ENCODE measurements at regions not wholly inside any gene's neighbourhood (a gene's known extent, or its start where the extent isn't known, plus 50 kb on each side); places are given as distances from the start of the nearest gene placed in this dataset.

- Histone ChIP-seq H3K36me3 (ENCODE audit: insufficient read depth, low read length) (0 out of 2 replicates have a peak, but pooled peaks cover 5% of the 10 kb centered on the region), H2AFZ (ENCODE audit: low read length) (no peak overlapping the region), H3K4me2 (ENCODE audit: low read length) (no peak overlapping the region), H3K9me3 (ENCODE audit: low read length) (no peaks in the 10 kb centered on the region), H4K20me1 (ENCODE audit: insufficient read depth, low read length) (no peaks in the 10 kb centered on the region), H3K4me3 (ENCODE audit: low read depth, low read length, poor library complexity, severe bottlenecking) (no peak overlapping the region), H3K4me1 (ENCODE audit: insufficient read depth, low read length, poor library complexity, severe bottlenecking) (peaks cover 14% of the 10 kb centered on the region), H3K79me2 (ENCODE audit: insufficient read depth, low read depth, low read length) (no peaks in the 10 kb centered on the region), H3K27ac (ENCODE audit: low read depth, low read length, poor library complexity, severe bottlenecking) (no peak overlapping the region), H3K9me2 (ENCODE audit: insufficient read depth, low read length) (no peaks in the 10 kb centered on the region)
- no TSS peak for BruUV-seq (replicated peaks)
- intact Hi-C loops (cut with micrococcal nuclease; ENCODE audit: unreplicated experiment), result no loop called here
- CTCF ChIA-PET (ENCODE audit: unreplicated experiment), result no interaction called here
- POLR2A ChIA-PET, result interaction anchor here (0.6 to 1.0 kb wide), 3 partner anchors 36 to 54 kb away, joined by 3 to 5 read pairs (median 4); no protein-coding TSS in a partner anchor
- no peak for DNase-seq (ENCODE audit: low spot score)
- TF ChIP-seq CTCF (conservative IDR thresholded peaks at IDR 0.05; ENCODE audit: low read length) (no peak), EZH2phosphoT487 (IDR thresholded peaks at IDR 0.05; ENCODE audit: borderline replicate concordance, low read depth, low read length) (no peak)
These were observed 144.9 kb upstream of the DMRT1 start for GRCh38 chr9:696332-697323.

GRCh38 chr9:698276-698675 is 143.2 kb upstream of the DMRT1 start:
- Histone ChIP-seq H2AFZ (ENCODE audit: low read length) (no peak overlapping the region), H3K79me2 (ENCODE audit: insufficient read depth, low read depth, low read length) (no peaks in the 10 kb centered on the region), H3K4me1 (ENCODE audit: insufficient read depth, low read length, poor library complexity, severe bottlenecking) (peaks cover 7% of the 10 kb centered on the region), H3K27ac (ENCODE audit: low read depth, low read length, poor library complexity, severe bottlenecking) (no peak overlapping the region), H3K9me3 (ENCODE audit: low read length) (no peaks in the 10 kb centered on the region), H3K36me3 (ENCODE audit: insufficient read depth, low read length) (0 out of 2 replicates have a peak, but pooled peaks cover 5% of the 10 kb centered on the region), H3K4me2 (ENCODE audit: low read length) (no peak overlapping the region), H4K20me1 (ENCODE audit: insufficient read depth, low read length) (no peaks in the 10 kb centered on the region), H3K4me3 (ENCODE audit: low read depth, low read length, poor library complexity, severe bottlenecking) (no peak overlapping the region), H3K9me2 (ENCODE audit: insufficient read depth, low read length) (no peaks in the 10 kb centered on the region)
- BruUV-seq (replicated peaks), result no TSS peak
- CTCF ChIA-PET (ENCODE audit: unreplicated experiment), result no interaction called here
- no peak for DNase-seq (ENCODE audit: low spot score)
- TF ChIP-seq EZH2phosphoT487 (IDR thresholded peaks at IDR 0.05; ENCODE audit: borderline replicate concordance, low read depth, low read length), result no peak
- TF ChIP-seq CTCF (conservative IDR thresholded peaks at IDR 0.05; ENCODE audit: low read length), result no peak
- intact Hi-C loops (cut with micrococcal nuclease; ENCODE audit: unreplicated experiment), result no loop called here
- POLR2A ChIA-PET, result interaction anchor here (1.0 kb wide), 1 partner anchor 26 kb away, joined by 3 read pairs; no protein-coding TSS in a partner anchor

- no peaks in the 10 kb centered on the region for H3K79me2 ChIP-seq (ENCODE audit: insufficient read depth, low read depth, low read length)
These were observed 142.5 kb upstream of the DMRT1 start for GRCh38 chr9:698954-699353.

More at GRCh38 chr9:698954-699353, 142.5 kb upstream of the DMRT1 start:
- Histone ChIP-seq H3K4me3 (ENCODE audit: low read depth, low read length, poor library complexity, severe bottlenecking) (no peak overlapping the region), H2AFZ (ENCODE audit: low read length) (no peak overlapping the region), H3K4me2 (ENCODE audit: low read length) (no peak overlapping the region), H3K36me3 (ENCODE audit: insufficient read depth, low read length) (0 out of 2 replicates have a peak, but pooled peaks cover 5% of the 10 kb centered on the region), H3K9me3 (ENCODE audit: low read length) (no peaks in the 10 kb centered on the region), H4K20me1 (ENCODE audit: insufficient read depth, low read length) (no peaks in the 10 kb centered on the region), H3K4me1 (ENCODE audit: insufficient read depth, low read length, poor library complexity, severe bottlenecking) (peaks cover under 1% of the 10 kb centered on the region), H3K27ac (ENCODE audit: low read depth, low read length, poor library complexity, severe bottlenecking) (no peak overlapping the region), H3K9me2 (ENCODE audit: insufficient read depth, low read length) (no peaks in the 10 kb centered on the region)
- TF ChIP-seq EZH2phosphoT487 (IDR thresholded peaks at IDR 0.05; ENCODE audit: borderline replicate concordance, low read depth, low read length) (no peak), CTCF (conservative IDR thresholded peaks at IDR 0.05; ENCODE audit: low read length) (no peak)
- CTCF ChIA-PET (ENCODE audit: unreplicated experiment), result no interaction called here
- intact Hi-C loops (cut with micrococcal nuclease; ENCODE audit: unreplicated experiment), result no loop called here
- DNase-seq (ENCODE audit: low spot score), result no peak
- POLR2A ChIA-PET, result interaction anchor here (1.0 to 1.4 kb wide), 2 partner anchors 15 to 26 kb away, joined by 3 to 4 read pairs; no protein-coding TSS in a partner anchor
- BruUV-seq (replicated peaks), result no TSS peak

All from OCI-LY7 (cell line).